Neuronal stem cell (in vitro differentiated cells): ENCODE measurements at regions not wholly inside any gene's neighbourhood (a gene's known extent, or its start where the extent isn't known, plus 50 kb on each side); places are given as distances from the start of the nearest gene placed in this dataset.

Source experiments
- DNase-seq: peaks from one replicate; pipeline ENCODE4 v3.0.0-alpha.2; 2013; ENCODE audit warnings: low spot score
- H2AFZ ChIP-seq: one replicate; pipeline ENCODE4 v1.6.1; 2013; ENCODE audit warnings: mild to moderate bottlenecking, low read length, inconsistent platforms
- H2AK5ac ChIP-seq: 2 replicates; pipeline ENCODE4 v1.6.1; 2013; ENCODE audit warnings: low read depth, mild to moderate bottlenecking, inconsistent platforms, low read length, moderate library complexity, mixed read lengths
- H2BK120ac ChIP-seq: 2 replicates; pipeline ENCODE4 v1.6.1; 2013; ENCODE audit warnings: low read depth, mild to moderate bottlenecking, inconsistent platforms, low read length, moderate library complexity, mixed read lengths
- H2BK12ac ChIP-seq: one replicate; pipeline ENCODE4 v1.6.1; 2013; ENCODE audit warnings: low read length, inconsistent platforms
- H2BK15ac ChIP-seq: 2 replicates; pipeline ENCODE4 v1.6.1; 2013; ENCODE audit warnings: mild to moderate bottlenecking, low read length, inconsistent platforms, mixed read lengths
- H2BK5ac ChIP-seq: one replicate; pipeline ENCODE4 v1.6.1; 2013; ENCODE audit warnings: inconsistent platforms, mild to moderate bottlenecking, low read length, moderate library complexity
- H3K14ac ChIP-seq: one replicate; pipeline ENCODE4 v1.6.1; 2013; ENCODE audit warnings: low read length, inconsistent platforms
- H3K18ac ChIP-seq: 2 replicates; pipeline ENCODE4 v1.6.1; 2013; ENCODE audit warnings: low read length, inconsistent platforms
- H3K23ac ChIP-seq: 2 replicates; pipeline ENCODE4 v1.6.1; 2013; ENCODE audit warnings: low read depth, mild to moderate bottlenecking, mixed read lengths, low read length, inconsistent platforms; ENCODE audit not compliant: poor library complexity
- H3K27ac ChIP-seq: replicated peaks from 3 replicates; pipeline ENCODE4 v1.5.1; 2013; ENCODE audit warnings: low read length, inconsistent platforms
- H3K27me3 ChIP-seq, 3 experiments: 2 replicates each; pipeline ENCODE4 v1.6.1; 2013; ENCODE audit warnings: low read length in 3 of 3, mild to moderate bottlenecking in 2 of 3, inconsistent platforms in 1 of 3, low read depth in 1 of 3, mixed read lengths in 1 of 3, moderate library complexity in 1 of 3; ENCODE audit not compliant: control insufficient read depth in 3 of 3, insufficient read depth in 3 of 3
- H3K36me3 ChIP-seq, 2 donors: replicated peaks in 1 of 2; 2 replicates each; pipeline ENCODE4 v1.6.1; 2013; ENCODE audit warnings: low read length in 2 of 2; ENCODE audit not compliant: control insufficient read depth in 2 of 2, insufficient read depth in 2 of 2
- H3K4ac ChIP-seq: 2 replicates; pipeline ENCODE4 v1.6.1; 2013; ENCODE audit warnings: inconsistent platforms, mild to moderate bottlenecking, low read length, moderate library complexity
- H3K4me1 ChIP-seq, 2 donors: 1 replicate in 1 of 2; 2 replicates in 1 of 2; pipeline ENCODE4 v1.6.1; 2013; ENCODE audit warnings: low read length in 2 of 2, low read depth in 1 of 2; ENCODE audit not compliant: control insufficient read depth in 2 of 2, insufficient read depth in 1 of 2
- H3K4me2 ChIP-seq: one replicate; pipeline ENCODE4 v1.6.1; 2013; ENCODE audit warnings: mild to moderate bottlenecking, low read length, inconsistent platforms; ENCODE audit not compliant: insufficient read depth, poor library complexity, severe bottlenecking
- H3K4me3 ChIP-seq, 2 donors: 2 replicates each; pipeline ENCODE4 v1.5.1; 2013; ENCODE audit warnings: low read length in 2 of 2, mild to moderate bottlenecking in 2 of 2, inconsistent platforms in 1 of 2, moderate library complexity in 1 of 2
- H3K79me1 ChIP-seq: one replicate; pipeline ENCODE4 v1.6.1; 2013; ENCODE audit warnings: low read depth, mild to moderate bottlenecking, inconsistent platforms, low read length, moderate library complexity
- H3K9ac ChIP-seq: one replicate; pipeline ENCODE4 v1.6.1; 2013; ENCODE audit warnings: mild to moderate bottlenecking, low read depth, low read length, inconsistent platforms; ENCODE audit not compliant: poor library complexity
- H3K9me3 ChIP-seq, 2 donors: replicated peaks in 1 of 2; 2 replicates each; pipeline versions ENCODE3 to v1.6.1; 2013; ENCODE audit warnings: low read length in 2 of 2, mild to moderate bottlenecking in 2 of 2, inconsistent platforms in 1 of 2, low read depth in 1 of 2, mixed read lengths in 1 of 2, moderate library complexity in 1 of 2; ENCODE audit not compliant: control insufficient read depth in 2 of 2, insufficient read depth in 1 of 2
- H4K8ac ChIP-seq: one replicate; pipeline ENCODE4 v1.6.1; 2013; ENCODE audit warnings: low read depth, mild to moderate bottlenecking, inconsistent platforms, low read length, moderate library complexity
- H4K91ac ChIP-seq: one replicate; pipeline ENCODE4 v1.6.1; 2013; ENCODE audit warnings: low read length, low read depth, mild to moderate bottlenecking, inconsistent platforms; ENCODE audit not compliant: poor library complexity
- whole genome bisulfite sequencing, 2 donors: extraction: QIAGEN DNeasy Blood & Tissue Kit; methylation state at CpG; one replicate each; pipeline ENCODE4 v1.1.7; 2013; ENCODE audit warnings: missing lambda C conversion rate in 2 of 2, mixed read lengths in 1 of 2; ENCODE audit not compliant: insufficient read length in 2 of 2, insufficient replicate concordance in 1 of 2; ENCODE audit errors: extremely low coverage in 2 of 2; 5-methylcytosine and 5-hydroxymethylcytosine counted together

- Histone ChIP-seq H2AK5ac (no peak overlapping the region), H3K79me1 (no peaks in the 10 kb centered on the region), H2BK5ac (no peak overlapping the region), H2BK15ac (no peak overlapping the region), H3K4me2 (no peak overlapping the region), H2AFZ (no peak overlapping the region), H2BK120ac (no peak overlapping the region), H3K36me3 (no peaks in the 10 kb centered on the region), H3K4me1 (no peaks in the 10 kb centered on the region), H3K23ac (no peak overlapping the region), H3K4ac (no peak overlapping the region), H3K27me3 (no peaks in the 10 kb centered on the region), H4K8ac (no peak overlapping the region), H3K9ac (no peak overlapping the region), H4K91ac (no peak overlapping the region), H3K9me3 (peaks cover 0 to 3% of the 10 kb centered on the region in 2 donors), H3K27ac (no peak overlapping the region), H2BK12ac (no peak overlapping the region), H3K4me3 (no peak overlapping the region), H3K18ac (no peak overlapping the region), H3K14ac (no peak overlapping the region)
- DNase-seq: no peak
- no CpG with 5 or more reads among the region's 5 CpGs for WGBS, 2 donors
Observed at GRCh38 chr4:83213640-83214039, 71.0 kb downstream of the COQ2 start.

- Histone ChIP-seq H2AFZ (no peak overlapping the region), H2BK5ac (no peak overlapping the region), H3K18ac (no peak overlapping the region), H4K8ac (no peak overlapping the region), H2BK12ac (no peak overlapping the region), H3K9me3 (peaks cover 0 to 3% of the 10 kb centered on the region in 2 donors), H2AK5ac (no peak overlapping the region), H3K14ac (no peak overlapping the region), H4K91ac (no peak overlapping the region), H2BK15ac (no peak overlapping the region), H3K23ac (no peak overlapping the region), H3K79me1 (no peaks in the 10 kb centered on the region), H3K27me3 (no peaks in the 10 kb centered on the region), H3K4me3 (no peak overlapping the region), H3K4me1 (no peaks in the 10 kb centered on the region), H3K9ac (no peak overlapping the region), H3K27ac (no peak overlapping the region), H3K36me3 (no peaks in the 10 kb centered on the region), H3K4me2 (no peak overlapping the region), H3K4ac (no peak overlapping the region), H2BK120ac (no peak overlapping the region)
- DNase-seq: no peak
- WGBS, 2 donors: no CpG with 5 or more reads among the region's 9 CpGs
Observed at GRCh38 chr4:83212041-83212851, 72.4 kb downstream of the COQ2 start.

GRCh38 chr4:83209419-83209818 is 75.2 kb downstream of the COQ2 start:
- Histone ChIP-seq H3K27me3 (peaks cover 0 to 3% (median 0%) of the 10 kb centered on the region in 3 experiments), H3K14ac (no peak overlapping the region), H3K36me3 (no peaks in the 10 kb centered on the region), H2BK120ac (no peak overlapping the region), H2BK5ac (no peak overlapping the region), H3K9ac (no peak overlapping the region), H3K79me1 (no peaks in the 10 kb centered on the region), H3K18ac (no peak overlapping the region), H2BK15ac (no peak overlapping the region), H2AFZ (no peak overlapping the region), H4K8ac (no peak overlapping the region), H3K4me1 (no peaks in the 10 kb centered on the region), H2AK5ac (no peak overlapping the region), H2BK12ac (no peak overlapping the region), H3K4ac (no peak overlapping the region), H4K91ac (no peak overlapping the region), H3K9me3 (peaks cover 0 to 3% of the 10 kb centered on the region in 2 donors), H3K4me3 (no peak overlapping the region), H3K23ac (no peak overlapping the region), H3K4me2 (no peak overlapping the region), H3K27ac (no peak overlapping the region)
- no peak for DNase-seq
- WGBS, 2 donors: no CpG with 5 or more reads among the region's 4 CpGs

- H3K27ac ChIP-seq: no peak overlapping the region
- WGBS, 2 donors: no CpG with 5 or more reads among the region's 4 CpGs
- H2BK15ac ChIP-seq: no peak overlapping the region
- no peak overlapping the region for H3K9ac ChIP-seq
- no peak overlapping the region for H3K18ac ChIP-seq
- no peak overlapping the region for H3K4me2 ChIP-seq
- H3K27me3 ChIP-seq: peaks cover 0 to 3% (median 0%) of the 10 kb centered on the region in 3 experiments
- H3K4ac ChIP-seq: no peak overlapping the region
- H2AFZ ChIP-seq: no peak overlapping the region
- H3K9me3 ChIP-seq: peaks cover 0 to 3% of the 10 kb centered on the region in 2 donors
- no peak overlapping the region for H3K14ac ChIP-seq
- H3K79me1 ChIP-seq: no peaks in the 10 kb centered on the region
- H3K23ac ChIP-seq: no peak overlapping the region
- no peak overlapping the region for H2BK12ac ChIP-seq
- H2AK5ac ChIP-seq: no peak overlapping the region
- no peaks in the 10 kb centered on the region for H3K36me3 ChIP-seq
- no peak overlapping the region for H4K8ac ChIP-seq
- no peak overlapping the region for H2BK120ac ChIP-seq
- H2BK5ac ChIP-seq: no peak overlapping the region
- DNase-seq: no peak
- H3K4me3 ChIP-seq: no peak overlapping the region
- H3K4me1 ChIP-seq: no peaks in the 10 kb centered on the region
- no peak overlapping the region for H4K91ac ChIP-seq
Observed at GRCh38 chr4:83208371-83209365, 75.9 kb downstream of the COQ2 start.
